DOHH2 (cell line): ENCODE measurements at regions not wholly inside any gene's neighbourhood (a gene's known extent, or its start where the extent isn't known, plus 50 kb on each side); places are given as distances from the start of the nearest gene placed in this dataset.

Experiments used
- CTCF ChIP-seq: fragments of 200-600 bp; sonication (generic); IDR thresholded peaks from one replicate; pipeline ENCODE4 v1.5.1; 2014; ENCODE audit warnings: antibody characterized with exemption, mild to moderate bottlenecking, low read depth, low read length; ENCODE audit not compliant: poor library complexity, severe bottlenecking
- EZH2phosphoT487 ChIP-seq: fragments of 200-600 bp; sonication (generic); IDR thresholded peaks from 2 replicates; pipeline ENCODE4 v1.6.1; 2017; ENCODE audit warnings: borderline replicate concordance, mild to moderate bottlenecking, antibody characterized with exemption, low read length, moderate library complexity, mixed read lengths

GRCh38 chr3:154783521-154783931 lies 296.6 kb upstream of the MME start:
- TF ChIP-seq CTCF: no peak
- no peak for TF ChIP-seq EZH2phosphoT487
